SH-SY5Y (cell line): ENCODE measurements at regions not wholly inside any gene's neighbourhood (a gene's known extent, or its start where the extent isn't known, plus 50 kb on each side); places are given as distances from the start of the nearest gene placed in this dataset.

Experiments used
- GATA2 ChIP-seq: IDR thresholded peaks from 2 replicates; pipeline ENCODE4 v1.6.1; 2011; ENCODE audit warnings: mild to moderate bottlenecking, low read depth, low read length
- GATA3 ChIP-seq: IDR thresholded peaks from 2 replicates; pipeline ENCODE4 v1.6.1; 2011; ENCODE audit warnings: low read depth, mild to moderate bottlenecking, low read length, moderate library complexity

DNA sequence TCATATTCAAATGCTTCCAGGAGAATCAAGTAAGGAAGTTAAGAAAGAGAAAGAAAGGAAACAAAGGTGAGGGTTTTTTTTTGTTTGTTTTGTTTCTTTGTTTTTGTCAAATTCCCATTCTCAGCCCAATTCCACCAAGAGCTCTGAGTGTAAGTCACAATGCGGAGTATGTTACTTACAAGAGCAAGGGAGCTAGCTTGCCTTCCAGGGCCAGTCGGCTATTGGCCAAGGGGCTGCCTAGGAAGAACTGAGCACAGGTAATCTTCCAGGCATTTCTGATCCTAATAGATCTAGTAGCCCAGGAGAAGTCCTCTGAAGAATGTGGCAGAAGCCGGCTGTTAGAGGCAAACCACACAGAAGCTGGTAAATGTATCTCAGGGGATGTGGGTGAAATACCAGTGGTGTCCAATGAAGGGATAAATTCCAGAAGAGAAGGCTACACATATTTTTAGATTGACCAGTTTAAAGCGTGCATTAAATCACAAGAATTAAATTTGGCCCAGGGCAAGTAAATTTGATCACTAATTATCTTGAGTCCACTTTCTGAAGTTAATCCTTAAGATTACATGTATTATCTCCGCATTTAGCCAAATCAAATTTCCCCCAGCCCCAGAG lies 239.6 kb upstream of the ADAMTS5 start:
- TF ChIP-seq GATA2 (no peak), GATA3 (no peak)
